HG02759 (cell line): ENCODE measurements at regions not wholly inside any gene's neighbourhood (a gene's known extent, or its start where the extent isn't known, plus 50 kb on each side); places are given as distances from the start of the nearest gene placed in this dataset.
A peak's percentile ranks its signal among the peaks of the same experiment; 100 is the strongest.

Experiments
- ATAC-seq: cut with Tn5 transposase; IDR thresholded peaks from one replicate; pipeline ENCODE4 v1.9.1; 2021; ENCODE audit warnings: mild to moderate bottlenecking, moderate library complexity; ENCODE audit not compliant: unreplicated experiment

- peak; percentile 32 for ATAC-seq
Observed at GRCh38 chr7:22676385-22676784, 50.6 kb upstream of the IL6 start.

GRCh38 chr7:22675917-22676343, 51.1 kb upstream of the IL6 start:
- ATAC-seq: no peak

- no peak for ATAC-seq
Observed at GRCh38 chr7:22675421-22675820, 51.6 kb upstream of the IL6 start.

- peak; percentile 78 for ATAC-seq
Observed at GRCh38 chr7:22672846-22673680, 53.9 kb upstream of the IL6 start.

DNA sequence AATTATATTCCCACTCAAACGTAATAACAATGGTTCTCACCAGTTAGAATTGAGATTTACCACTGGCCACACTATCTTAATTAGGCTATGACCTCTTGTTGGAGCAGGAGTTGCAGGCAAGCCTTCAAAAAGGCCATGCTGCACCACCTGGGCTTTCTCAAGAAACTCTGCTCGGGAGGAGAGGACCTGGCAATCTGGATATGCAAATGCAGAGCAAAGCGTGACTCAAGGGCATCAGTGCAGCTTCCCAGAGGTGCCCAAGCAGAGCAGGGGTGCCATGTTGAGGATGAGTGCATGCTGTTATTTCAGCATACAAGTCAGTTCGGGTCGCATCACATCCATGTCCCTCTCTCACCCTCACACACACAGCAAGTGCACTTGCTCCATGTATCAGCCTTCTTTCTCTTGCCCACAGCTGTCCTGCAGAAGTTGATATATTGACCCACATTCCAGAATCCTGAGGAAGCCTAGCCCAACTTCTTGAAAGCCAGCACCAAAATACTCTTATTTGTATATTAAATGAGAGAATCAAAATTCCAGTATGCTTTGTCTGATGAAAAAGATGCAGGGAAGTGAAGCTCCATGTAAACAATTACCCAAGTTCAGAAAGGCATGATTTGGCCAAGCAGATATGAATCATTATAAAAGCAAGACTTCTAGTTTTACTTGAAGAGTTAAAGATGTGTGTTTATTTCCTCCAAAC, 55.7 kb upstream of the IL6 start:
- ATAC-seq: no peak

GRCh38 chr7:22670422-22670815, 56.6 kb upstream of the IL6 start:
- ATAC-seq: no peak

DNA sequence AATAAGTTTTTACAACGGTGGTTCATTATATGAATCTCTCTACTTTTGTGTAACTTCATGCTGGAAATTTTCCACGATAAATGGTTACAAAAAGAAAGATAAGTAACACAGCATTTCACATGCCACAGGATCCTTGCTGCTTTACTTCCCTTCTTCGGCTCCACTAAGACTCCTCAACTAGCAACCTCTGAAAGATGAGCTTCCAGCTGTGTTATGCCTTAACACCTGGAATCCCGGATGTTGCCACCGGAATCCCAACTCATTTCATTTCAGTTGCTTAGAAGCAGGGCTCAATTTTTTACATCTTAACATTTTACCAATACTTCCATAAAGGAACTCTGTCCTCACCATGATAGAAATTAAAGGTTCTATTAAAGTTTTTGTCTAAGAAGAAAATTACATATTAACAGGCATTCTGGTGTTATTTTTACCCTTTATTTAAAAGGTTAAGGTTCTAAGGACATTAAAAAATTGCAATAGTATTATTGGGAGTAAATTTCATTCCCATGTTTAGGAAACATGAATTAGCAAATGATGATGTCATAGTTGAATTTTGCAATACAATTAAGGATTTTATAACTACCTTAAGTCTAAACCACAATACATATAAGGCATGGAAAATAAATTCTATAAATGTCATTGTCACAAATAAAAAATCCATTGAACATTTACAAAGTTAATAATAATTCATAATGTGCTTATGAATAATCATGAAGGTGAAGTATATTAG, 57.1 kb upstream of the IL6 start:
- no peak for ATAC-seq

GRCh38 chr7:22668971-22669401, 58.0 kb upstream of the IL6 start:
- no peak for ATAC-seq

DNA sequence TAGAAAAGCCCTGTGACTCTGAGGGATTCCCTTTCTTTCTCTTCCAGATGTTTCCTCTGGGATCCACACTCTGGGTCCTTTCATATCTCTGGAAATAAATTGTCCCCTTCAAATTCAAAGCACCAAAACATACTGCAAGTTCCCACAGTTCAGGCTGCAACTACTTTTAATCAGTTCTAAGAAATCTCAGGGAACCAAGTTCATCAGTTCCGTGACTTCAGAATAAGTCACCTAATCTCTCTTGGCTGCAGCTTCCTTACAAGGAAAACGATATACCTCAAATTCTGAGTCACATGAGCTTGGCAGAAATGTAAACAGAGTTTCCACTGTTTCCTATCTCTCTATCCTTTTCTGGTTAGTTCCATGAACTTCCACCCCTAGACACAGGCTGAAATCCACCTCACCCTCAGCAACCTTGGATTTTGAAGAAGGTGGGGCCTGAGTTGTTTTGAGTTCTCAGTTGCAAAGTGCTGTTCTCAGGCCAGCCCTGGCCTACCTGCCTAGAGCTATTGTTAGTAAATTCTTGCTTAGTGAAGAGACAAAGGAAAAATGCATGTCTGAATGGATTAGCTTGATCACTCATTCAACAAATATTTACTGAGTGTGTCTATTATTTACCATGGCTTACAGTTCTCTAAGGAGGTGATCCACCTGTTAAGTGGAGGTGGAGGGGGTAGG, 59.3 kb upstream of the IL6 start:
- no peak for ATAC-seq

GRCh38 chr7:22667187-22667561, 59.8 kb upstream of the IL6 start:
- ATAC-seq: no peak

GRCh38 chr7:22666732-22667131, 60.3 kb upstream of the IL6 start:
- ATAC-seq: no peak

GRCh38 chr7:22665923-22666322, 61.1 kb upstream of the IL6 start:
- ATAC-seq: no peak

- ATAC-seq: no peak
Observed at GRCh38 chr7:22664988-22665798, 61.8 kb upstream of the IL6 start.

DNA sequence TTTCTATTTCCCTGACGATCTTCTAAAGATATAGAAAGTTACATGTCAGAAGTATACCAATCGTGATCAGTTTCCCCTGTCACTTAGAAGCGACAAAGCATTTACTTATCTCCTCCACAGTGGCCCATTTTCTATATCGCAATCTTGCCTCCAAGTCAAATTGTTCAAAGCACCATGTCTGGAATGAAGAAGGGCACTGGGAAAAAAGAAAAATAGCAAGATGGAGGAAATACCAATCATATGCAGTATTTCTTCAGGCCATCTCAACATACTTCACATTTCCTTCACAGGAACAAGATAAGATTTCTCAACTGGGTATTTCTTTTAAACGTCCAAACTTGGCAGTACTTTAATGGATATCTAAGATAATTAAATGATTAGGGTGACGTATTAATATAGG, 63.3 kb upstream of the IL6 start:
- ATAC-seq: no peak

DNA sequence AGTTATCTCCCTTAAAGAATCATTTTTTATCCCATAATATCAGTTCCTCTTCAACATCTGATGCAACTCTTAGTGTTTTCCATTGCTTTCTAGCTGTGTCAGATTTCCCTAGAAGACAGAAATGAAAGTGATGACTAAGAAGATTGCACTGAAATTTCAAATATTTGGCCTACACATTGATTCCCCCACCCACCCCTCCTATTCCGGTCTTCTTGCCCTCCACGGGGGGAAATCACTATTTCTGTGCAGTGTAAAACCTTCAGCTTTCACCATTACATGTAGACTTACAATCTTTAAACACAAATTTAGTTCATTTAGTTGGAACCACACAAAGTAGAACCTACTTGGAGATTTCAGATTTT, 63.7 kb upstream of the IL6 start:
- ATAC-seq: no peak

- peak; percentile 53 for ATAC-seq
Observed at GRCh38 chr7:22662556-22663356, 64.2 kb upstream of the IL6 start.

GRCh38 chr7:22662036-22662435, 65.0 kb upstream of the IL6 start:
- ATAC-seq: peak; percentile 65

DNA sequence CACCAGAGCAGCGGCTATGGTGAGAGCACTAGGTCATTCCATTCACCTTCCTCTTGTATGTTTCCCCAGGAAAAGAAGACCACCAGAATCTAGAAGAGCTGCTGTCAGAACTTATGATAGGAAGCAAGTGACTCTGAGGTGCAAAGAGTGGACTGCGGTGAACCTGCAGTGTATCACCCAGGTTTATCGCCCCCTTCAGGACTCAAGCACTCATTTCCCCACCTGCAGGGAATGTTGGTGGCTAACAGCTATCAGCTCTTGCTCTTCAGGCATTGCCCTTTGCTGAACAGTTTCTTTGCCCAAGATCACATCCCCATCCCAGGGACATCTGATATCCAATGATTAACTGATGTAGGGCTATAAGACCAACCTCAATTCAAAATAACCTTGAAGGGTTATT, 66.3 kb upstream of the IL6 start:
- ATAC-seq: no peak

GRCh38 chr7:22660293-22660692, 66.7 kb upstream of the IL6 start:
- no peak for ATAC-seq

- no peak for ATAC-seq
Observed at GRCh38 chr7:22659741-22660140, 67.3 kb upstream of the IL6 start.
